ENCODE measurements at regions not wholly inside any gene's neighbourhood (a gene's known extent, or its start where the extent isn't known, plus 50 kb on each side); places are given as distances from the start of the nearest gene placed in this dataset.
A peak's percentile ranks its signal among the peaks of the same experiment; 100 is the strongest.

DNA sequence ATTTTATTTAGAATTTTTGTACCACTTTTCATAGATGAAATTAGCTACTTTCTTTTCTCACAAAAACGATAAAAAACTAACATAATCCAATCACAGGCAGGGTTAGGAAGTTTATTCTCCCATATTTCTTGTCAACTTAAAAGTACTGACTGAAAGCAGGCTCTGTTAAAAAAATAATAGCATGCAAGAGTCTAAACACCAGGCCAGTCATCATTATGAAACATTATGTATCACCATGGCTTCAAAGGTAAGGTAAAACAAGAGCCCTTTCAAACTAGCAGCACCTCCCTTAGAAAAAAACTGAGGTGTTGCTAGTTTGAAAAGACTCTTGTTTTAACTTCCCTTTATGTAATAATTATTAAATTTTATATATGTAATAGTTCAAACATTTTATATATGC is 848.0 kb downstream of the RNF144A start:
- Histone ChIP-seq H3K9me2 (ENCODE audit: insufficient read depth) (no peaks in the 10 kb centered on the region), H3K4me1 (ENCODE audit: insufficient read depth) (no peaks in the 10 kb centered on the region), H3K27ac (no peak overlapping the region), H3F3A (ENCODE audit: insufficient read depth) (no peaks in the 10 kb centered on the region), H3K4me3 (no peak overlapping the region), H3K79me2 (ENCODE audit: insufficient read depth) (no peaks in the 10 kb centered on the region), H3K36me3 (ENCODE audit: low read depth) (no peaks in the 10 kb centered on the region), H3K27me3 (replicated peaks; ENCODE audit: insufficient read depth) (no peaks in the 10 kb centered on the region), H3K9me3 (ENCODE audit: low read depth) (no peaks in the 10 kb centered on the region), H4K20me1 (ENCODE audit: insufficient read depth) (no peaks in the 10 kb centered on the region), H3K4me2 (ENCODE audit: unreplicated experiment) (no peak overlapping the region), H3K9ac (no peak overlapping the region), H2AFZ (no peak overlapping the region)
- 41 to 55% methylated on average over 1 of the region's 1 CpG for WGBS, 2 experiments (ENCODE audit: low coverage in 1 of 2, low lambda C conversion rate in 2 of 2, missing lambda C conversion rate in 2 of 2)
- TF ChIP-seq EZH2phosphoT487 (IDR thresholded peaks at IDR 0.05; ENCODE audit: insufficient read depth, low read depth) (no peak), EZH2 (IDR thresholded peaks at IDR 0.05; ENCODE audit: insufficient read depth, poor library complexity, severe bottlenecking) (no peak)
- peak; percentile 18 for DNase-seq
- in situ Hi-C loops (cut with MboI) = no loop called here

DNA sequence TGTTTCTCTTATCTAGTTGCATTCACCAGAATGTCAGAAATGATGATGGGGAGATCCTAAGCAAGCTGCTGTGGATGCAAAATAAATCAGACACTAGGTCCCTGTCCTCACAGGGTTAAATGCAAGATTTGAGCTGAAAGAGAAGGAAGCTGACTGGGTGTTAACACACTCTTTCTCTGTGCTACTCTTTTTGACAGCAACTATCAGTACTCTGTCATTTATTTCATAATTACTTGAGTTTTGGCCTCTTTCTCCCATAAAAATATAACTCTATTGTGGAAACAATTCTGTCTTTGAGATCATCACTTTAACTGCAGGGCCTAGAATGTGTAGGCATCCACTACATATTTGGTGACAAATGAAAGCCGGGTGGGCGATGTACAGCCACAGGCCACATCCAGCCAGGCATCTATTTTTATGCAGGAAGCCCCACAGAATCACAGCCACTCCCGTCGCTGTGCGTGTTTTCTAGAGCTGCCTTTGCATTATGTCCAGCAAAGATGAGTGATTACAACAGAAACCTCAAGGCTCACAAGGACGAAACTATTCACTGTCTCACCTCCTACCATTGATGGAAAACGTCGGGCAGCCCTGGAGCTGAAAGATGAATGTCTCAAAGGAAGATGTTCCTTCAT is 849.0 kb downstream of the RNF144A start:
- no peaks in the 10 kb centered on the region for H3K27me3 ChIP-seq (replicated peaks; ENCODE audit: insufficient read depth)
- no peaks in the 10 kb centered on the region for H4K20me1 ChIP-seq (ENCODE audit: insufficient read depth)
- H3K27ac ChIP-seq = no peak overlapping the region
- H3K4me3 ChIP-seq = no peak overlapping the region
- no peaks in the 10 kb centered on the region for H3K79me2 ChIP-seq (ENCODE audit: insufficient read depth)
- in situ Hi-C loops (cut with MboI) = no loop called here
- H3K9me2 ChIP-seq (ENCODE audit: insufficient read depth) = no peaks in the 10 kb centered on the region
- no peak for DNase-seq
- TF ChIP-seq EZH2phosphoT487 (IDR thresholded peaks at IDR 0.05; ENCODE audit: insufficient read depth, low read depth) (no peak), EZH2 (IDR thresholded peaks at IDR 0.05; ENCODE audit: insufficient read depth, poor library complexity, severe bottlenecking) (no peak)
- no peaks in the 10 kb centered on the region for H3K36me3 ChIP-seq (ENCODE audit: low read depth)
- no peak overlapping the region for H3K4me2 ChIP-seq (ENCODE audit: unreplicated experiment)
- no peaks in the 10 kb centered on the region for H3K4me1 ChIP-seq (ENCODE audit: insufficient read depth)
- 92% methylated on average over 8 of the region's 8 CpGs for WGBS, 2 experiments (ENCODE audit: low coverage in 1 of 2, low lambda C conversion rate in 2 of 2, missing lambda C conversion rate in 2 of 2)
- H3K9ac ChIP-seq = no peak overlapping the region
- H3F3A ChIP-seq (ENCODE audit: insufficient read depth) = no peaks in the 10 kb centered on the region
- no peaks in the 10 kb centered on the region for H3K9me3 ChIP-seq (ENCODE audit: low read depth)
- H2AFZ ChIP-seq = no peak overlapping the region

- H2AFZ ChIP-seq = no peak overlapping the region
- H4K20me1 ChIP-seq (ENCODE audit: insufficient read depth) = no peaks in the 10 kb centered on the region
- in situ Hi-C loops (cut with MboI) = no loop called here
- H3K36me3 ChIP-seq (ENCODE audit: low read depth) = no peaks in the 10 kb centered on the region
- TF ChIP-seq EZH2phosphoT487 (IDR thresholded peaks at IDR 0.05; ENCODE audit: insufficient read depth, low read depth) = no peak
- TF ChIP-seq EZH2 (IDR thresholded peaks at IDR 0.05; ENCODE audit: insufficient read depth, poor library complexity, severe bottlenecking) = no peak
- H3K4me1 ChIP-seq (ENCODE audit: insufficient read depth) = no peaks in the 10 kb centered on the region
- H3K27ac ChIP-seq = no peak overlapping the region
- no peaks in the 10 kb centered on the region for H3K27me3 ChIP-seq (replicated peaks; ENCODE audit: insufficient read depth)
- WGBS, 2 experiments (ENCODE audit: low coverage in 1 of 2, low lambda C conversion rate in 2 of 2, missing lambda C conversion rate in 2 of 2) = 94 to 95% methylated on average over 23 to 26 of the region's 26 CpGs
- no peak overlapping the region for H3K4me3 ChIP-seq
- no peak overlapping the region for H3K9ac ChIP-seq
- no peaks in the 10 kb centered on the region for H3F3A ChIP-seq (ENCODE audit: insufficient read depth)
- no peak overlapping the region for H3K4me2 ChIP-seq (ENCODE audit: unreplicated experiment)
- DNase-seq = no peak
- no peaks in the 10 kb centered on the region for H3K79me2 ChIP-seq (ENCODE audit: insufficient read depth)
- H3K9me2 ChIP-seq (ENCODE audit: insufficient read depth) = no peaks in the 10 kb centered on the region
- H3K9me3 ChIP-seq (ENCODE audit: low read depth) = no peaks in the 10 kb centered on the region
These were observed 849.9 kb downstream of the RNF144A start for GRCh38 chr2:7766978-7767565.

DNA sequence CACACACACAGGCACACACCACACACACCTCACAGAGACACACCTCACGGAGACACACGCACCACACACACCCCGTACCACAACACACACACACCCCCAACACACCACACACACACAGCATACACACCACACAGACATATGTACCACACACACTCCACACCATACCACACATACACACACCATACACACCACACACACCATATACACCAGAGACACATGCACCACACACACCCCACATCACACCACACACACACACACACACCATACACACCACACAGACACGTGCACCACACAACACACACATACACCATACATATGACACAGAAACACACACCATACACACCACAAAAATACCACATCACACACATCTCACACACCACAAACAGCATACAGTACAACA is 850.7 kb downstream of the RNF144A start:
- Histone ChIP-seq H3K4me1 (ENCODE audit: insufficient read depth) (no peaks in the 10 kb centered on the region), H3K4me2 (ENCODE audit: unreplicated experiment) (no peak overlapping the region), H3K27ac (no peak overlapping the region), H3K27me3 (replicated peaks; ENCODE audit: insufficient read depth) (no peaks in the 10 kb centered on the region), H3K9ac (no peak overlapping the region), H4K20me1 (ENCODE audit: insufficient read depth) (no peaks in the 10 kb centered on the region), H3K9me2 (ENCODE audit: insufficient read depth) (no peaks in the 10 kb centered on the region), H3K79me2 (ENCODE audit: insufficient read depth) (no peaks in the 10 kb centered on the region), H3F3A (ENCODE audit: insufficient read depth) (0 out of 2 replicates have a peak, but pooled peaks cover under 1% of the 10 kb centered on the region), H3K36me3 (ENCODE audit: low read depth) (no peaks in the 10 kb centered on the region), H3K4me3 (no peak overlapping the region), H2AFZ (no peak overlapping the region), H3K9me3 (ENCODE audit: low read depth) (no peaks in the 10 kb centered on the region)
- TF ChIP-seq EZH2phosphoT487 (IDR thresholded peaks at IDR 0.05; ENCODE audit: insufficient read depth, low read depth) (no peak), EZH2 (IDR thresholded peaks at IDR 0.05; ENCODE audit: insufficient read depth, poor library complexity, severe bottlenecking) (no peak)
- WGBS, 2 experiments (ENCODE audit: low coverage in 1 of 2, low lambda C conversion rate in 2 of 2, missing lambda C conversion rate in 2 of 2) = 71 to 77% methylated on average over 2 to 4 of the region's 4 CpGs
- no peak for DNase-seq
- in situ Hi-C loops (cut with MboI) = no loop called here

All from GM23248 (cell line).